HepG2 (cell line): ENCODE measurements at regions not wholly inside any gene's neighbourhood (a gene's known extent, or its start where the extent isn't known, plus 50 kb on each side); places are given as distances from the start of the nearest gene placed in this dataset.

Experiments
- ATAC-seq: fragments of 200-7000 bp; cut with Tn5 transposase; 3 replicates; pipeline ENCODE4 v1.9.1; 2020; ENCODE audit warnings: mild to moderate bottlenecking, moderate library complexity
- BruUV-seq: library from RNA; stranded (reverse); fragments of 400-500 nt; replicated peaks from 2 replicates; lab custom pipeline; 2021; lab: Mats Ljungman, UMichigan
- CTCF ChIA-PET: fragments of 300-600 bp; formaldehyde crosslinking; extraction: SDS; loops from one replicate; lab custom pipeline; 2021; ENCODE audit warnings: low total read pairs, inconsistent platforms, low intra/inter-chr PET ratio; lab: Yijun Ruan, JAX
- POLR2A ChIA-PET: fragments of 350-600 bp; sonication (Branson Sonifier 250); formaldehyde crosslinking; loops from one replicate; lab custom pipeline; 2020; ENCODE audit warnings: antibody characterized with exemption, inconsistent platforms; lab: Yijun Ruan, JAX
- DNase-seq: peaks from one replicate; pipeline ENCODE4 v3.0.0-alpha.2; 2015; ENCODE audit warnings: low spot score
- FAIRE-seq: peaks from 3 replicates; lab custom pipeline; 2011; peaks lifted over from hg19 to GRCh38; lab: Jason Lieb, UNC
- H2AFZ ChIP-seq: one replicate; pipeline ENCODE4 v1.6.1; 2011; ENCODE audit warnings: low read length, inconsistent platforms
- H3K27ac ChIP-seq: fragments of 300-600 bp; 3 replicates; pipeline ENCODE4 v1.8.0; 2011; ENCODE audit warnings: mixed run types, mild to moderate bottlenecking, mixed read lengths, low read length, inconsistent platforms; ENCODE audit not compliant: insufficient read depth; ENCODE audit errors: extremely low read length
- H3K27me3 ChIP-seq, 2 experiments: fragments of 200-600 bp in 1 of 2; 2 replicates in 1 of 2; 3 replicates in 1 of 2; pipeline versions ENCODE4 v1.6.0 to v1.8.0; 2011; ENCODE audit warnings: low read length in 2 of 2, mild to moderate bottlenecking in 2 of 2, moderate library complexity in 2 of 2, inconsistent platforms in 1 of 2; ENCODE audit not compliant: insufficient read depth in 2 of 2, control insufficient read depth in 1 of 2
- H3K36me3 ChIP-seq, 2 experiments: fragments of 200-600 bp in 1 of 2; replicated peaks in 1 of 2; 2 replicates in 1 of 2; 3 replicates in 1 of 2; pipeline versions ENCODE4 v1.5.1 to v1.8.0; 2011; ENCODE audit warnings: low read length in 2 of 2, inconsistent platforms in 1 of 2; ENCODE audit not compliant: insufficient read depth in 2 of 2, control insufficient read depth in 1 of 2
- H3K4me1 ChIP-seq: 2 replicates; pipeline ENCODE4 v1.5.1; 2012; ENCODE audit warnings: low read length, inconsistent platforms; ENCODE audit not compliant: insufficient read depth
- H3K4me2 ChIP-seq: 2 replicates; pipeline ENCODE4 v1.6.0; 2011; ENCODE audit warnings: low read depth, low read length, inconsistent platforms
- H3K4me3 ChIP-seq, 3 experiments: fragments of 200-600 bp in 1 of 3; sonication (generic), shearing (Covaris generic) in 1 of 3; replicated peaks in 1 of 3; 2 replicates each; pipeline ENCODE4 v1.5.1; 2011 to 2016; ENCODE audit warnings: low read length in 3 of 3, inconsistent platforms in 2 of 3, low read depth in 2 of 3, mild to moderate bottlenecking in 2 of 3, control low read depth in 1 of 3, mixed read lengths in 1 of 3; ENCODE audit not compliant: insufficient read depth in 1 of 3
- H3K79me2 ChIP-seq: one replicate; pipeline ENCODE4 v1.6.1; 2011; ENCODE audit warnings: low read length, inconsistent platforms; ENCODE audit not compliant: insufficient read depth
- H3K9ac ChIP-seq: 2 replicates; pipeline ENCODE4 v1.6.0; 2011; ENCODE audit warnings: mild to moderate bottlenecking, low read depth, low read length, inconsistent platforms; ENCODE audit not compliant: insufficient read depth
- H3K9me3 ChIP-seq: 2 replicates; pipeline ENCODE4 v1.5.1; 2012; ENCODE audit warnings: mild to moderate bottlenecking, low read length
- H4K20me1 ChIP-seq: 2 replicates; pipeline ENCODE4 v1.6.0; 2011; ENCODE audit warnings: inconsistent platforms, mild to moderate bottlenecking, low read length, moderate library complexity; ENCODE audit not compliant: insufficient read depth
- AHR ChIP-seq: IDR thresholded peaks from 2 replicates; pipeline ENCODE4 v1.6.1; 2018; ENCODE audit warnings: missing genetic modification reagents, missing compliant biosample characterization
- ARID2 ChIP-seq: sonication (generic); formaldehyde crosslinking; IDR thresholded peaks from 2 replicates; pipeline ENCODE4 v1.8.1; 2022; ENCODE audit warnings: mild to moderate bottlenecking, missing genetic modification reagents, borderline replicate concordance
- ATF3 ChIP-seq: sonication (generic); formaldehyde crosslinking; IDR thresholded peaks from 2 replicates; pipeline ENCODE4 v1.4.0; 2020; ENCODE audit warnings: missing genetic modification reagents
- FOSL2 ChIP-seq: sonication (generic); formaldehyde crosslinking; IDR thresholded peaks from 2 replicates; pipeline ENCODE4 v1.4.0; 2020; ENCODE audit warnings: missing genetic modification reagents
- HOXA3 ChIP-seq: sonication (generic); formaldehyde crosslinking; IDR thresholded peaks from 2 replicates; pipeline ENCODE4 v1.5.0; 2020; ENCODE audit warnings: missing genetic modification reagents
- IKZF4 ChIP-seq: sonication (generic); formaldehyde crosslinking; IDR thresholded peaks from 2 replicates; pipeline ENCODE4 v1.5.1; 2020; ENCODE audit warnings: borderline replicate concordance, mild to moderate bottlenecking, low read depth, missing genetic modification reagents; ENCODE audit errors: not compliant biosample characterization
- MTA1 ChIP-seq: sonication (generic); formaldehyde crosslinking; IDR thresholded peaks from 2 replicates; pipeline ENCODE4 v1.4.0; 2020; ENCODE audit warnings: missing genetic modification reagents, mild to moderate bottlenecking, borderline replicate concordance
- RBAK ChIP-seq: sonication (generic); formaldehyde crosslinking; IDR thresholded peaks from 2 replicates; pipeline ENCODE4 v1.5.1; 2020; ENCODE audit warnings: mild to moderate bottlenecking, missing genetic modification reagents
- SP4 ChIP-seq: sonication (generic); formaldehyde crosslinking; IDR thresholded peaks from 2 replicates; pipeline ENCODE4 v1.8.1; 2023; ENCODE audit warnings: mild to moderate bottlenecking, missing genetic modification reagents
- TOE1 ChIP-seq: sonication (generic); formaldehyde crosslinking; IDR thresholded peaks from 2 replicates; pipeline ENCODE4 v1.4.0; 2020; ENCODE audit warnings: mild to moderate bottlenecking, missing genetic modification reagents
- TRIM24 ChIP-seq: sonication (generic); formaldehyde crosslinking; IDR thresholded peaks from 2 replicates; pipeline ENCODE4 v1.8.0; 2022; ENCODE audit warnings: mild to moderate bottlenecking, missing genetic modification reagents
- ZBTB20 ChIP-seq: sonication (generic); formaldehyde crosslinking; IDR thresholded peaks from 2 replicates; pipeline ENCODE4 v1.8.1; 2023; ENCODE audit warnings: missing genetic modification reagents, low read depth, mild to moderate bottlenecking, borderline replicate concordance
- ZBTB43 ChIP-seq: sonication (generic); formaldehyde crosslinking; conservative IDR thresholded peaks from 2 replicates; pipeline ENCODE4 v1.4.0; 2020; ENCODE audit warnings: missing genetic modification reagents
- ZNF143 ChIP-seq: sonication (generic); formaldehyde crosslinking; IDR thresholded peaks from 2 replicates; pipeline ENCODE4 v1.4.0; 2020; ENCODE audit warnings: missing genetic modification reagents
- ZNF607 ChIP-seq: sonication (generic); formaldehyde crosslinking; IDR thresholded peaks from 2 replicates; pipeline ENCODE4 v1.5.1; 2020; ENCODE audit warnings: missing genetic modification reagents, mild to moderate bottlenecking, borderline replicate concordance
- ZNF720 ChIP-seq: sonication (generic); formaldehyde crosslinking; IDR thresholded peaks from 2 replicates; pipeline ENCODE4 v1.4.0; 2020; ENCODE audit warnings: missing genetic modification reagents
- ZNF782 ChIP-seq: sonication (generic); formaldehyde crosslinking; IDR thresholded peaks from 2 replicates; pipeline ENCODE4 v1.4.0; 2020; ENCODE audit warnings: missing genetic modification reagents, mild to moderate bottlenecking, borderline replicate concordance
- WGBS: methylation state at CpG from one replicate; pipeline ENCODE4 v1.1.6; 2017; ENCODE audit warnings: low lambda C conversion rate; 5-methylcytosine and 5-hydroxymethylcytosine counted together
- in situ Hi-C: cut with HindIII; loops from 2 replicates; pipeline ENCODE4 v1.10.0; 2017; ENCODE audit warnings: low pct_unique_long_range_greater_than_20kb; ENCODE audit not compliant: extremely low pct_ligation_motif_present
- intact Hi-C: fragments of 100-400 bp; cut with micrococcal nuclease; formaldehyde crosslinking; loops from one replicate; pipeline ENCODE4 v1.10.0; 2022; ENCODE audit not compliant: unreplicated experiment
- TF ChIP-seq, protein P1 (sequence below): sonication (generic); formaldehyde crosslinking; IDR thresholded peaks from 2 replicates; pipeline ENCODE4 v1.8.1; 2023; ENCODE audit warnings: mild to moderate bottlenecking, moderate library complexity, missing genetic modification reagents
- TF ChIP-seq, protein P2 (sequence below): sonication (generic); formaldehyde crosslinking; IDR thresholded peaks from 2 replicates; pipeline ENCODE4 v1.5.1; 2020; ENCODE audit warnings: missing genetic modification reagents, mild to moderate bottlenecking, borderline replicate concordance

DNA sequence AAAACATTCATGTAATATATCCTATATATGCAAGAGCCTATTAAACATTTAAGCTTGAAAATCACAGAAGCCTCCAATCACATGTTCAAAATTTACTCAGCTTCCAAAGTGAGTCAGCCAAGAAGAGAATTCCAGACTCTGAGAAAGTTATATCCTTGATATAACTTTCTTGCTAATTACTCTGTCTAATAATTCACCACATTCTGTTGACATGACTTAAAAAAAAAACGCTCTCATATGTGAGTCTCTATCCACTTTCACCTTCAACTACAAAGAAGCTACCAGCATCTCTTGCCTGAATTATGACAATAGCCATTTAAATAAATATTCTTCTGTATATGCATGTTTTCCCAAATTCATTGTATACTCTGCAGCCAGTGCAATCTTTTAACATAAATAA, 1116.3 kb upstream of the CADM2 start:
- CTCF ChIA-PET = no interaction called here
- DNase-seq (no peak), ATAC-seq (no peak), FAIRE-seq (no peak)
- Histone ChIP-seq H3K27ac (no peak overlapping the region), H3K4me3 (no peak overlapping the region), H3K79me2 (no peaks in the 10 kb centered on the region), H3K36me3 (no peaks in the 10 kb centered on the region), H3K9me3 (no peaks in the 10 kb centered on the region), H2AFZ (no peak overlapping the region), H4K20me1 (no peaks in the 10 kb centered on the region), H3K4me2 (no peak overlapping the region), H3K27me3 (no peaks in the 10 kb centered on the region; a peak in 1 of 5 replicates), H3K4me1 (no peaks in the 10 kb centered on the region), H3K9ac (no peak overlapping the region)
- 0% methylated on average over 1 of the region's 1 CpG for WGBS
- TF ChIP-seq ZNF782 (CRISPR knock-in tag) (no peak), ZBTB20 (CRISPR knock-in tag) (no peak), ARID2 (CRISPR knock-in tag) (no peak), TRIM24 (CRISPR knock-in tag) (no peak), ZNF143 (CRISPR knock-in tag) (no peak), IKZF4 (CRISPR knock-in tag) (no peak), ZBTB43 (no peak), MTA1 (CRISPR knock-in tag) (no peak), ZNF607 (CRISPR knock-in tag) (no peak), RBAK (CRISPR knock-in tag) (no peak), FOSL2 (CRISPR knock-in tag) (no peak), ATF3 (no peak), TOE1 (CRISPR knock-in tag) (no peak), HOXA3 (no peak), ZNF720 (CRISPR knock-in tag) (no peak), AHR (no peak), SP4 (CRISPR knock-in tag) (no peak)
- TF ChIP-seq, protein P1, sequence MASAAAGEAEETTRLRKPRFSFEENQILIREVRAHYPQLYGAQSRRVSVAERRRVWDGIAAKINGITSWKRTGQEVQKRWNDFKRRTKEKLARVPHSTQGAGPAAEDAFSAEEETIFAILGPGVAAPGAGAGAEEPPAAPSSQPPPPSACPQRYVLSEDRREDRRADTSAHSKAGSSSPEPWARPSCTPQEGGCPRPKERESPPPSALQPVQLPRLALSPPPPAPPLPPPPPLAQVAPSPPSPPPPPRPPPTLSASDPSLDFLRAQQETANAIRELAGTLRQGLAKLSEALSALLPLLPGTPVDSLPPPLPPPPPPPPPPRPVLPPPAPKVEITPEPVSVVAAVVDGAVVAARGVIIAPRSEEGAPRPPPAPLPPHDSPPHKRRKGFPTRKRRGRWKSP (CRISPR knock-in tag) = no peak
- TF ChIP-seq, protein P2, sequence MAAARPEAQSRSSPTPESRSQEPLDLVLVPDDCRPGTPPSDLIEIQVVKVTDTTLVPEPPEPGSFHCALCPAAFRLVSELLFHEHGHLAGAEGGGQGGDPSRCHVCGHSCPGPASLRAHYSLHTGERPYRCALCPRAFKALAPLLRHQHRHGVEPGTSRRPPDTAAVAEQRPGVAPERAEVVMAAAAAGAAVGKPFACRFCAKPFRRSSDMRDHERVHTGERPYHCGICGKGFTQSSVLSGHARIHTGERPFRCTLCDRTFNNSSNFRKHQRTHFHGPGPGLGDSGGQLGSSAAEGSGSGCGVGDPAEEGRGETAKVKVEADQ (CRISPR knock-in tag) = no peak
- BruUV-seq = no TSS peak
- POLR2A ChIA-PET = no interaction called here
- intact Hi-C loops (no loop called here), in situ Hi-C loops (no loop called here)
